T-helper 17 cell (primary cell): ENCODE measurements at regions not wholly inside any gene's neighbourhood (a gene's known extent, or its start where the extent isn't known, plus 50 kb on each side); places are given as distances from the start of the nearest gene placed in this dataset.

Source experiments
- ATAC-seq: fragments of 150-1000 bp; cut with Tn5 transposase; 2 replicates; pipeline ENCODE4 v1.10.0; 2021; ENCODE audit warnings: mild to moderate bottlenecking, moderate library complexity
- DNase-seq, 3 donors: peaks; one replicate each; pipeline versions ENCODE4 v3.0.0 to v3.0.0-alpha.2; 2020 to 2021
- H3K9me3 ChIP-seq: one replicate; pipeline ENCODE4 v1.7.0; 2013; ENCODE audit warnings: low read length, mild to moderate bottlenecking; ENCODE audit not compliant: control insufficient read depth, poor library complexity, severe bottlenecking
- H3K27ac Mint-ChIP-seq: one replicate; pipeline ENCODE4 v1.8.0; 2022; ENCODE audit warnings: mild to moderate bottlenecking, moderate library complexity, mixed read lengths
- H3K27me3 Mint-ChIP-seq: one replicate; pipeline ENCODE4 v1.8.0; 2022; ENCODE audit warnings: mixed read lengths
- H3K36me3 Mint-ChIP-seq: one replicate; pipeline ENCODE4 v1.8.0; 2022; ENCODE audit warnings: low read depth, mixed read lengths
- H3K4me1 Mint-ChIP-seq: one replicate; pipeline ENCODE4 v1.8.0; 2022; ENCODE audit warnings: mild to moderate bottlenecking, mixed read lengths
- H3K4me3 Mint-ChIP-seq: one replicate; pipeline ENCODE4 v1.8.0; 2022; ENCODE audit warnings: mild to moderate bottlenecking, moderate library complexity, mixed read lengths

- no peaks in the 10 kb centered on the region for H3K27me3 Mint-ChIP-seq
- H3K4me1 Mint-ChIP-seq = no peaks in the 10 kb centered on the region
- no peak for ATAC-seq
- no peak for DNase-seq
- no peak overlapping the region for H3K4me3 Mint-ChIP-seq
- no peak overlapping the region for H3K27ac Mint-ChIP-seq
- no peaks in the 10 kb centered on the region for H3K9me3 ChIP-seq
- H3K36me3 Mint-ChIP-seq = no peaks in the 10 kb centered on the region
Measured at GRCh38 chr16:51716195-51716594, 565.1 kb upstream of the SALL1 start.

DNA sequence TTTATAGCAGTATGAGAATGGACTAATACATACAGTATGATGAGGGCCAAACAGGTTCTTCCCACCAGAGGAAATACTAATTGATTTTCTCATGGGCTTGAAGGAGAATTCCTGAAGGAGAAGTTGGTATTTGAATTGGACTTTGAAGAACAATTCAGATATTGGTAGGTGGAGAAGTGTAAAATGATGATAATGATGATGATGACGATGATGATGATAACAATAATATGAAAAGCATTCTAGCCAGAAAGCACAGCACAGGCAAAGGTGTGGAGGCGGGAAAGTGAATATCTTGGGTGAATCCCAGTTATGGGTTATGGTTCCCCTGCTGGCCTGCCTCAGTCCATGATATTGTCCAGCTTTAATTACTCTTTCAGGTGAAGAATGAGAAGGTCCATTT, 562.4 kb upstream of the SALL1 start:
- no peaks in the 10 kb centered on the region for H3K27me3 Mint-ChIP-seq
- ATAC-seq (no peak), DNase-seq (no peak)
- no peak overlapping the region for H3K27ac Mint-ChIP-seq
- H3K36me3 Mint-ChIP-seq = no peaks in the 10 kb centered on the region
- no peaks in the 10 kb centered on the region for H3K4me1 Mint-ChIP-seq
- H3K4me3 Mint-ChIP-seq = no peak overlapping the region
- no peaks in the 10 kb centered on the region for H3K9me3 ChIP-seq

GRCh38 chr16:51710905-51711563, 560.0 kb upstream of the SALL1 start:
- Mint-ChIP-seq H3K36me3 (no peaks in the 10 kb centered on the region), H3K4me3 (no peak overlapping the region), H3K4me1 (no peaks in the 10 kb centered on the region), H3K27me3 (no peaks in the 10 kb centered on the region), H3K27ac (no peak overlapping the region)
- ATAC-seq (no peak), DNase-seq (no peak)
- no peaks in the 10 kb centered on the region for H3K9me3 ChIP-seq

DNA sequence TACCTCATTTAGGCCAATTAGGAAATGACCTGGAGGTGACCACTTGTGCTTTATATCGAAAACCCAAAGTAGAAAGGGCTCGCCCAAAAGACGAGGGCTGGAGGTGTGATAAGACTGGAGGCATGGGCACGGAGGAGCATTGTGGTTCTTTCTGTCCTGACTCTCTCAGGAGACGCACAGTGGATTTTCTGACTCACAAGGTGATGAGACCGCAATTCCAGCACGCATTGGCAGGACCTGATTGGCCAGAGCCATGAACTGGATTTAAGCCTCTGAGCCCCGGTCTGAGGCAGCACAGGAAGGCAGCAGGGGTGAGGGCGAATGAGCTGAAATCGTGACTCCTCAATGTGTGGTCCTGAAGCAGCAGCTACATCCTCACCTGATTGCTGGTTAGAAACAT, 559.1 kb upstream of the SALL1 start:
- ATAC-seq (no peak), DNase-seq (no peak)
- Mint-ChIP-seq H3K27me3 (no peaks in the 10 kb centered on the region), H3K4me1 (no peaks in the 10 kb centered on the region), H3K36me3 (no peaks in the 10 kb centered on the region), H3K4me3 (no peak overlapping the region), H3K27ac (no peak overlapping the region)
- no peaks in the 10 kb centered on the region for H3K9me3 ChIP-seq

DNA sequence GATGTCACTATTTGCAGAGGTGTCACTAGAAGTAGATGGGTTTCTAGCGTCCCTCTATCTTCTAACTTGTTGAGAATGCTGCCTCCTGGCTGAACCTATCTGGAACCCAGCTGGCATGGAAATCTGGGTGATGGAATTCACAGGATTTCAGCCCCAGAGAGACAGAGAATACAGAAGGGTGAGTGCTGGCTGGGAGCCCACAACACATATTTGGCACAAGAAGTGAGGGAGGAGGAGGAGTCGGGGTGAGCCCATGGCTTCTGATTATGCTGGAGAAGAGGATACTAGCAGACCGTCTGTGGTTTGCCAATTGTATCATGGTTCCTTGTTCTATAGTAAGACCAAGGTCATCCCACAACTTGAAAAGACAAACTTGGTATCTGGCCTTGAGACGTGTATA, 557.8 kb upstream of the SALL1 start:
- no peak for DNase-seq
- Mint-ChIP-seq H3K27ac (no peak overlapping the region), H3K27me3 (no peaks in the 10 kb centered on the region), H3K4me1 (no peaks in the 10 kb centered on the region), H3K4me3 (no peak overlapping the region), H3K36me3 (no peaks in the 10 kb centered on the region)
- no peaks in the 10 kb centered on the region for H3K9me3 ChIP-seq
- ATAC-seq = no peak

DNA sequence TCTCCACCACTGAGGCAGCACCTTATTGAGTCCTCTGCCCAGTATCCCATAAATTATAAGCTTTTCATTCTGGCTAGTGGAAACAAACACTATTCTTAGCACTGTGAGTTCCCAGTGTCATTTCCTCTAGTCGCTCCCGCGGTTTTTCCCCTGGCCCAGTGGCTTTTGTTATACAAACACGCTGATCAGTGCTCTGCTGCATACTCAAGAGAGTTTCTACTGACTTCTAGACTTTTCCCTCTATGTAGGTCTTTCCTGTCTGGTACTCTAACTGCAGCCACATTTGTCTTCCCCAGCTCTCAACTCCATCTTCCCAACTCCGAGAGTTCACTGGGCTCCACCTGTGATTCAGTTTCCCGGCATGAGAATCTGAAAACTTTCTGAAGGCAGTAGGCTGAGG, 556.6 kb upstream of the SALL1 start:
- Mint-ChIP-seq H3K27ac (no peak overlapping the region), H3K36me3 (no peaks in the 10 kb centered on the region)
- ATAC-seq = no peak

GRCh38 chr16:51705142-51705541, 554.1 kb upstream of the SALL1 start:
- H3K36me3 Mint-ChIP-seq = no peaks in the 10 kb centered on the region
- no peak for ATAC-seq
- H3K4me1 Mint-ChIP-seq = no peaks in the 10 kb centered on the region
- H3K27me3 Mint-ChIP-seq = no peaks in the 10 kb centered on the region
- no peak overlapping the region for H3K4me3 Mint-ChIP-seq
- DNase-seq = no peak
- H3K27ac Mint-ChIP-seq = no peak overlapping the region
- no peaks in the 10 kb centered on the region for H3K9me3 ChIP-seq

More for the DNA sequence above, 556.6 kb upstream of the SALL1 start:
- DNase-seq = no peak
- H3K4me3 Mint-ChIP-seq = no peak overlapping the region
- H3K4me1 Mint-ChIP-seq = no peaks in the 10 kb centered on the region
- no peaks in the 10 kb centered on the region for H3K9me3 ChIP-seq
- no peaks in the 10 kb centered on the region for H3K27me3 Mint-ChIP-seq

- ATAC-seq (no peak), DNase-seq (no peak)
- H3K4me1 Mint-ChIP-seq = no peaks in the 10 kb centered on the region
- no peaks in the 10 kb centered on the region for H3K9me3 ChIP-seq
- H3K36me3 Mint-ChIP-seq = no peaks in the 10 kb centered on the region
- H3K27me3 Mint-ChIP-seq = no peaks in the 10 kb centered on the region
- no peak overlapping the region for H3K4me3 Mint-ChIP-seq
- H3K27ac Mint-ChIP-seq = no peak overlapping the region
Measured at GRCh38 chr16:51701025-51701424, 550.0 kb upstream of the SALL1 start.

GRCh38 chr16:51699686-51700396, 548.8 kb upstream of the SALL1 start:
- Mint-ChIP-seq H3K4me3 (no peak overlapping the region), H3K27ac (no peak overlapping the region), H3K36me3 (no peaks in the 10 kb centered on the region), H3K4me1 (no peaks in the 10 kb centered on the region), H3K27me3 (no peaks in the 10 kb centered on the region)
- no peak for DNase-seq
- H3K9me3 ChIP-seq = no peaks in the 10 kb centered on the region
- ATAC-seq = no peak

DNA sequence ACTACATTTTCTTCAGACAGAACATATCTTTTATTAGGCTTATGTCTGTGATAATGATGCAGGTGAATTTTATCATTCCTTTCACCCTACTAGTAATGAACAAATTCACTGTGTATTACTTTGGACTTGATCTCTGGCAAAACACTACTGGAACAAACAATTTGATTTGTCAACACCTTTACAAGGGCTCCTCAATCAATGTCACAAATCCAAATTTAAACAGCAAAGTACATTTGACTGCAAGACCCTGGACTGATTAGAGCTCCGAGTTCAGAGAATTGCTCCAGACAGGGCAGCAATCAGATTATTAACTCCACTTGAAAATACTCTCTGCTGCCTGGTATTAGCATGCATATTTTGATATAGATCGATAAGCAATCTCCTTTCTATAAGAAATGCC, 547.6 kb upstream of the SALL1 start:
- H3K4me3 Mint-ChIP-seq = no peak overlapping the region
- no peak overlapping the region for H3K27ac Mint-ChIP-seq
- no peaks in the 10 kb centered on the region for H3K36me3 Mint-ChIP-seq
- H3K27me3 Mint-ChIP-seq = no peaks in the 10 kb centered on the region
- DNase-seq (no peak), ATAC-seq (no peak)
- H3K9me3 ChIP-seq = peaks cover 3% of the 10 kb centered on the region
- no peaks in the 10 kb centered on the region for H3K4me1 Mint-ChIP-seq

DNA sequence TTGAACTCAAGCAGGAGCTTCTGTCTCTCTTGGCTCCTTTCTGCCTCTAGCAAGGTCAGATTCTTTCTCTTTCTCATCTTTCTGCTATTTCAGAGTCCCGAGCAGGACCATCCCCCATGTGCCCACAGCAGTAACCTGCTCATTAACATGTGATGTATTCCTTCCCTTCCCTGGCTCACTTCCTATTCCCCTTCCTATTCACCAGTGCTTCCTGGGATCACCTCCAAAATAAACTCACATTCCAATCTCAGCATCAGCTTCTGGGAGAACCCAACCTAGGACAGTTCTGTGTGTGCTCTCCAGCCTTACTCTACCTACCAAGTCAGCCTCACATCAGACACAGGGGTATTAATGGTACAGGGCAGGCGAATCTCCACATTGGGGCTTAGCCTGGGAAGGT, 546.4 kb upstream of the SALL1 start:
- ATAC-seq (no peak), DNase-seq (no peak)
- H3K27ac Mint-ChIP-seq = no peak overlapping the region
- no peaks in the 10 kb centered on the region for H3K36me3 Mint-ChIP-seq
- H3K27me3 Mint-ChIP-seq = no peaks in the 10 kb centered on the region
- no peaks in the 10 kb centered on the region for H3K4me1 Mint-ChIP-seq
- no peak overlapping the region for H3K4me3 Mint-ChIP-seq
- peaks cover 3% of the 10 kb centered on the region for H3K9me3 ChIP-seq

GRCh38 chr16:51696376-51696775, 545.3 kb upstream of the SALL1 start:
- Mint-ChIP-seq H3K4me1 (no peaks in the 10 kb centered on the region), H3K27me3 (no peaks in the 10 kb centered on the region), H3K27ac (no peak overlapping the region), H3K4me3 (no peak overlapping the region), H3K36me3 (no peaks in the 10 kb centered on the region)
- peaks cover 3% of the 10 kb centered on the region for H3K9me3 ChIP-seq
- no peak for ATAC-seq
- DNase-seq = no peak

DNA sequence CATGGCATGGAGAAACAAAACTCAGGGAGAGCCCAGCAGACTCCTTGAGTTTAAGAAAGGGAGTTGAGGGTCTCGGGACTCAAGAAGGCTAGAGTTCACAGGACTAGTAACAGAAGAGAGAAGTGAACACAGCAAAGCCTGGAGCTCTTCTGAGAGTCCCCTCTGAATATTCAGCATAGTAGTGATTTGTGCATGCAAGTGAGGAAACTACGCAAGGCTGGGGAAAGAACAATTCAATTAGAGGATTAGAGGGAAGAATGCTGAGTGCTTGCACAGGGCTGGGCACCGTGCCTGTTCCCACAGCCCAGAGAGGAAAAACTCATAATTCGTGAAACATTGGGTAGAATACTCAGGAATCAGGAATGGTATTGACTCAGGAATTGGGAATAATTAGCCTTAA, 540.0 kb upstream of the SALL1 start:
- ATAC-seq (no peak), DNase-seq (no peak)
- Mint-ChIP-seq H3K4me1 (no peaks in the 10 kb centered on the region), H3K27ac (no peak overlapping the region), H3K36me3 (no peaks in the 10 kb centered on the region), H3K27me3 (no peaks in the 10 kb centered on the region), H3K4me3 (no peak overlapping the region)
- peaks cover 3% of the 10 kb centered on the region for H3K9me3 ChIP-seq

- Mint-ChIP-seq H3K27me3 (no peaks in the 10 kb centered on the region), H3K4me3 (no peak overlapping the region), H3K27ac (no peak overlapping the region), H3K4me1 (no peaks in the 10 kb centered on the region), H3K36me3 (no peaks in the 10 kb centered on the region)
- ATAC-seq (no peak), DNase-seq (no peak)
- H3K9me3 ChIP-seq = no peaks in the 10 kb centered on the region
Measured at GRCh38 chr16:51685498-51685897, 534.4 kb upstream of the SALL1 start.
